ENCODE measurements at regions not wholly inside any gene's neighbourhood (a gene's known extent, or its start where the extent isn't known, plus 50 kb on each side); places are given as distances from the start of the nearest gene placed in this dataset.

- no peak for TF ChIP-seq POLR2A (IDR thresholded peaks at IDR 0.05)
- TF ChIP-seq CTCF (IDR thresholded peaks at IDR 0.05), result no peak
Observed at GRCh38 chr5:164256351-164256750, 750.9 kb downstream of the MAT2B start.
